ENCODE measurements at regions not wholly inside any gene's neighbourhood (a gene's known extent, or its start where the extent isn't known, plus 50 kb on each side); places are given as distances from the start of the nearest gene placed in this dataset.

- CTCF ChIA-PET (ENCODE audit: partially characterized antibody) = no interaction called here
- H4K8ac ChIP-seq (ENCODE audit: extremely low read depth, insufficient read depth, low read length) = no peak overlapping the region
- no peak for FAIRE-seq
Measured at GRCh38 chr20:39445095-39445494, 483.0 kb downstream of the DHX35 start.

More at GRCh38 chr20:39445095-39445494, 483.0 kb downstream of the DHX35 start:
- no peak overlapping the region for H3K9ac ChIP-seq (replicated peaks in 1 of 4; ENCODE audit: extremely low read depth in 1 of 4, low read depth in 3 of 4, low read length in 3 of 4)
- H2AK5ac ChIP-seq (ENCODE audit: low read depth, low read length) = no peak overlapping the region
- no peak for DNase-seq (ENCODE audit: low read depth in 1 of 2, low spot score in 2 of 2)
- no peaks in the 10 kb centered on the region for H3K79me1 ChIP-seq (ENCODE audit: low read depth, low read length)
- no peak overlapping the region for H4K5ac ChIP-seq (ENCODE audit: insufficient read length, low read depth, low read length)
- no peaks in the 10 kb centered on the region for H3K4me1 ChIP-seq (replicated peaks in 1 of 4; ENCODE audit: control insufficient read depth in 3 of 4, insufficient read depth in 4 of 4, low read length in 3 of 4)
- no peaks in the 10 kb centered on the region for H3K9me3 ChIP-seq (ENCODE audit: insufficient read depth in 2 of 2, low read depth in 1 of 2, low read length in 1 of 2)
- no peak overlapping the region for H3K4me2 ChIP-seq (ENCODE audit: insufficient read depth in 1 of 2, low read depth in 2 of 2, low read length in 2 of 2)
- H3K14ac ChIP-seq (ENCODE audit: insufficient read length) = no peak overlapping the region
- no peaks in the 10 kb centered on the region for H3K79me2 ChIP-seq (ENCODE audit: control insufficient read depth in 1 of 2, insufficient read depth in 2 of 2, low read length in 2 of 2)
- POLR2A ChIA-PET (ENCODE audit: partially characterized antibody) = no interaction called here
- H2BK12ac ChIP-seq (ENCODE audit: low read depth, low read length) = no peak overlapping the region
- no peak overlapping the region for H3K27ac ChIP-seq (ENCODE audit: low read depth, low read length)
- no peak overlapping the region for H3K4me3 ChIP-seq (ENCODE audit: extremely low read depth in 1 of 4, insufficient read depth in 2 of 4, low read depth in 3 of 4, low read length in 4 of 4)
- H3K56ac ChIP-seq (replicated peaks; ENCODE audit: insufficient read length, low read depth, low read length) = no peak overlapping the region
- no peak overlapping the region for H2BK15ac ChIP-seq (ENCODE audit: low read length)
- H3K36me3 ChIP-seq (ENCODE audit: control insufficient read depth in 2 of 4, insufficient read depth in 4 of 4, low read length in 3 of 4) = no peaks in the 10 kb centered on the region
- H2BK5ac ChIP-seq (ENCODE audit: low read depth, low read length) = no peak overlapping the region
- no peak for TF ChIP-seq CHD2 (IDR thresholded peaks at IDR 0.05; ENCODE audit: low read length)
- TF ChIP-seq SIX5 (IDR thresholded peaks at IDR 0.05; ENCODE audit: low read depth, low read length) = no peak
- no peaks in the 10 kb centered on the region for H3K27me3 ChIP-seq (replicated peaks in 1 of 4; ENCODE audit: control insufficient read depth in 3 of 4, extremely low read depth in 1 of 4, insufficient read depth in 3 of 4, low read length in 3 of 4)
- no peak overlapping the region for H2AFZ ChIP-seq (ENCODE audit: low read length)
- H4K91ac ChIP-seq (replicated peaks; ENCODE audit: insufficient read length, low read length) = no peak overlapping the region
- no peak overlapping the region for H3K4ac ChIP-seq (replicated peaks; ENCODE audit: insufficient read length, low read depth, low read length)
- no peak overlapping the region for H2BK20ac ChIP-seq (ENCODE audit: low read length)
- H4K20me1 ChIP-seq (replicated peaks in 1 of 2; ENCODE audit: control insufficient read depth in 1 of 2, insufficient read depth in 2 of 2, low read length in 2 of 2) = no peaks in the 10 kb centered on the region
- 94% methylated on average over 1 of the region's 1 CpG; no CpG with 5 or more reads in 1 of the 2 experiments for WGBS, 2 experiments (ENCODE audit: extremely low coverage in 1 of 2, insufficient coverage in 1 of 2, insufficient read length in 1 of 2, insufficient replicate concordance in 2 of 2, low coverage in 1 of 2, low lambda C conversion rate in 2 of 2, missing lambda C conversion rate in 1 of 2)
- H3K23me2 ChIP-seq (ENCODE audit: low read depth, low read length) = no peaks in the 10 kb centered on the region
- no peak overlapping the region for H3K18ac ChIP-seq (ENCODE audit: extremely low read depth, low read length)
- H3K23ac ChIP-seq (ENCODE audit: insufficient read length) = no peak overlapping the region
- H2BK120ac ChIP-seq (replicated peaks; ENCODE audit: low read depth, low read length) = no peak overlapping the region
